Superior temporal gyrus (tissue), 1 donor: ENCODE measurements at regions not wholly inside any gene's neighbourhood (a gene's known extent, or its start where the extent isn't known, plus 50 kb on each side); places are given as distances from the start of the nearest gene placed in this dataset.
A peak's percentile ranks its signal among the peaks of the same experiment; 100 is the strongest.

Source experiments
- DNase-seq: peaks from one replicate; pipeline ENCODE4 v3.0.0-alpha.2; 2016; ENCODE audit errors: extremely low spot score

DNA sequence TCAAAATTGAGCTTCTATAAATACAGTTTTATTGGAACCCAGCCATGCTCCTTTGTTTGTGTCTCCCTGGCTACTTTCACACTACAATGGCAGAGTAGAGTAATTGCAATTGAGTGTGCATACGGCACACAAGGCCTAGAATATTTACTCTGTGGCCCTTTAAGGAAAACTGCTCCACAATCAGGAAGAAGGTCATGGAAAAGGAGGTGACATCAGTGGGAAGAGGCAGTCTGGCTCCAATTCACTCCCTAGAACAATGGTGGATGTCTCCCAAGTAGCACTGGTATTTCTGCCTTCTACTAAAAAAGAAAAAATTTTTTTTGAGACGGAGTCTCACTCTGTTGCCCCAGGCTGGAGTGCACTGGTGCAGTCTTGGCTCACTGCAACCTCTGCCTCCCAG, 51.3 kb downstream of the KRTAP19-8 start:
- DNase-seq, result no peak

DNA sequence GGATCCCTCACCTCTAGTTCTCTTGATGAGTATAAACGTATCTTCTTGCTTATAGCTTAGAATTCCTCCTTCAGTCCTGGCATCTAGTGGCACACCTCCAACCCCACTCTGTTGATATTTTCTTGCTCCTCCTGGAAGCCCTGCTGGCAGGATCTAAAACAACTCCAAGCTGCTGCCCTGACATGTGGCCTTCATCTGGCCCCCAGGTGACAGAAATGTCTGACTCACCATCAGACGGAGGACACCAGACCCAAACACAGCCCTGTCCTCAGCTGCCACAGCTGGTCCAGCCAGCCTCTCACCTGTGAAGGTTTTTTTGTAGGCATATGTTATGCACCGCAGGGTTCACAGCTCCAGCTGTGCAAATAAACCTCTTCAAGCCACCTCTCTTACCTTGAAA, 53.4 kb downstream of the KRTAP19-8 start:
- no peak for DNase-seq

DNA sequence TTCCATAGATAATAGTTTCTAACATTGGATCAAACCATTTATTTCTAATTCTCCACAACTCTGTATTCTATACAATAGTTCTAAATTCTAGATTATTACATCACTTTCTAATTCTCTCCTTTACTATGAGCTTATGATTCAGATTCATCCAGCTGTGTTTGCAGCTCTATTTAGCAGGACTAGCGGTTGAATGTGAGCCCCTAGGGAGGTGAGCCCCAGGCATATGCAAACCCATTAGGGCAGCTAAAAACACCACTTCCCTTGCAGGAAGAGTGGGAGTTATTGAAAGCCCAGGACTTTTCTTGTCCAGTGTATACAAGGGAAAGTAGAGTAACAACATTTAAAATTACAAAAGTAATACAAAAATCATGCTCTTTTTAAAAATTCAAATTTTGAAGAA, 56.9 kb downstream of the KRTAP19-8 start:
- DNase-seq, result no peak

DNA sequence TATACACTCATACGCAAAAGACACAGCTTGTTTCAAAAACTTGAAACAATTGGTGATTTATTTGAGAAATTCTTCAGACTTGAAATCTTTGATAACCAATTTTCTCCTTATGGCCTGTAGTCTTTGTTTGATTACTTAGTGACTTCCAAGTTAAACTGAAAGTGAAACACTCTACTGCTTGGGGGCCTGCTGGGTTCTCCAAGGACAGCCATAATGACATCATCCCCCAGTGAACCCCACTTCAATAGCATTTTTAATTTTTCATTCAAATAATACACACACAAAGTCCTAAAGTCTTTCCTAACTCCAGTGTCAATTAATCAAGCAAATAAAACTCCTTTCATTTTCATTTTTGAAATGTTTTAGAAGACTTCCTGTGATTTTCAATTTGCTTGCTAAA, 59.2 kb downstream of the KRTAP19-8 start:
- no peak for DNase-seq

DNA sequence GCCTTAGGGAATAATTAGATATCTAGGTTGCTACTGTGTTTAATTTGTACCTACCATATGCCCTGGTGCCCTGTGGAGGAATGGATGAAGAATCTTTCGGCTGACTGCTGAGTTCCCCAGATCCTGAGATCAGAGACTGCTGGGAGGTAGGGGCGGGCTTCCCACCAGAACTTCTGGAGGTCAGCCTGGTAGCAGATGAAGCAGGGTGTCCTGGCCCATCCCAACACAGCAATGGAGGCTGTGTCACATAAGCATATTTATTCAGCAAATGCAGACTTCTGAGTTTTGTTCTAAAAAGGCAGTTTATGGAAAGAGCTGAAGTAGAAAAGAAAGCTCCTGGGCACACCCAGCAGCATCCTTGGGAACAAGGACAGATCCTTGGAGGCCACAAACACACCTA, 74.0 kb downstream of the KRTAP19-8 start:
- no peak for DNase-seq

DNA sequence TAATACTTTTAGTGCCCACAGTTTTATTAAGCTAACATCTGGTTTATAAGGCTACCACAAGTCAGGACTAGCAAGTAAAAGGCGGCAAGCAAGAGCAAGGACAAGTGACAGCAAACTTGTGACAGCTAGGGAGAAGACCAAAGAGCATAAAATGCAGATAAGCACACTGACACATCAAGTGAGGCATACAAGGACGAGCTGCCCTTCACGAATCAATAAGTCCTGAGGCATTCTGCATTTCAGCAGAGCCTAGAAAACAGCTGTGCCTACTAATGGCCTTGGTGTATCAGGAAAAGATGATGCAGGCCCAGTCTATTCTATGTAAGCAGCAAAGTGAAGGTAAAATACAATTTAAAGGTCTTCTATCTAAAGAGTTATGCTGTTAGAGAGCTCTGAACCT, 74.8 kb downstream of the KRTAP19-8 start:
- DNase-seq, result no peak

DNA sequence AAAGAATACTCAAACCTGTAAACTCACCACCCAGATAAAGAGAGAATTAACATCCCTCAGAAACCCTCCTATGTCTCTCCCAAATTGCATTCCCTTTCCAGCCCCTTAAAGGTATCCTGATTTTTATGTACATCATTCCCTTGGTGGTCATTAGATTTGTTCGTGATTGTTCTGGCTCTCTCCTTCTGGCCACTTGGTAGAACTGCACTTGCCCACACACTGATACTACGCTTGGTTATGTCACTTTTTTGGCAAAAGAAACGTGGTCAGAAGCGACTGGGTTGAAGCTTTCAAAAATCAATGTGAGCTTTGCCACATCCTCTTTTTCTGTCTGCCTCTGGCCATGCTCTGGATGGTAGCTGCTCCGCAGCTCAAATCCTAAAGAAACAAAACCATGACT, 76.3 kb downstream of the KRTAP19-8 start:
- no peak for DNase-seq

DNA sequence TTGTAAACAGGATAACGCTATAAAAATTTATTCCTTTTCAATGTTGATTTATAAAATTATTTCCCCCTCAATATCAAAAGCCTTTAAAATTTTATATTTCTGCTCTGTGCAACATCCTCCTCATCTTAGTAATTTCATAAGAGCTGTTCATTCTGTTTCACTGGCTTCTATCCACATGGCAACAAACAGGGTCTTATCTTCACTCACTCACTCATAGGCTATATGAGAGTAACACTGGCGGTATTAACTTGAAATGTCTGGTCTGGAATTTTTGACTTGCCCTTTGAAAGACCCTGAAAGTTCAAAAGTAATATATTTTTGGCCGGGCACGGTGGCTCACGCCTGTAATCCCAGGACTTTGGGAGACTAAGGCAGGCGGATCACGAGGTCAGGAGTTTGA, 77.4 kb upstream of the KRTAP11-1 start:
- no peak for DNase-seq

DNA sequence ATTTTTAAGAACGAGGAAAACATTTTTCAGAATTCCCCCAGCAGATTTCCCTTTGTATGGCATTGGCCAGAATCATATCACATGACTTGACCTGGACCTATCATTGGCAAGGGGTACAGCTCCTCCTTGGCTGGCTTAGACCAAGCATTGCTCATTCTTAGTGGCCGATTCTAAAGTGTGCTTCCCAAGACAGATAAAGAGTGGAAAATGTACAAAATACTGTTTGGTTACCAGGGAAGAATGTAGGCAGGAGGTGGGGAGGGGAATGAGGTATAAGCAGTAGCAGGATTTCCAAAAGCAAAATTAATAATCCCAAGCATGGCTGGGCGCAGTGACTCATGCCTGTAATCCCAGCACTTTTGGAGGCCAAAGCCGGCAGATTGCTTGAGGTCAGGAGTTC, 75.6 kb upstream of the KRTAP11-1 start:
- DNase-seq, result no peak

DNA sequence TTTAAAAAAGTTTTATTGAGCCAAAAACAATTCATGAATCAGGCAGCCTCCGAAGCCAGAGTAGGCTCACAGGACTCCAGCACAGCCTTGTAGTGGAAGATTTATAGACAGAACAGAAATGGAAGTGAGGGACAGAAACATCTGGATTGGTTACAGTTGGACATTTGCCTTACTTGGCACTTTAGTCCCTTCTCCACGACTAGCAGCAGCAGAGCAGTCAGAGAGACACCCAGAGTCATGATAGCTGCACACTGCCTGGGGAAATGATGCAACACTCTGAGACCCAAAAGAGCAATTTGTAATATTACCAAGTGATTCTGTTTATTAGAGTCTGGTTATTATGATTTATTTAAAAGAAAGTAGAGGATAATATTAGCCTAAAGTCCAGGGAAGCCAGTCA, 72.2 kb upstream of the KRTAP11-1 start:
- no peak for DNase-seq

DNA sequence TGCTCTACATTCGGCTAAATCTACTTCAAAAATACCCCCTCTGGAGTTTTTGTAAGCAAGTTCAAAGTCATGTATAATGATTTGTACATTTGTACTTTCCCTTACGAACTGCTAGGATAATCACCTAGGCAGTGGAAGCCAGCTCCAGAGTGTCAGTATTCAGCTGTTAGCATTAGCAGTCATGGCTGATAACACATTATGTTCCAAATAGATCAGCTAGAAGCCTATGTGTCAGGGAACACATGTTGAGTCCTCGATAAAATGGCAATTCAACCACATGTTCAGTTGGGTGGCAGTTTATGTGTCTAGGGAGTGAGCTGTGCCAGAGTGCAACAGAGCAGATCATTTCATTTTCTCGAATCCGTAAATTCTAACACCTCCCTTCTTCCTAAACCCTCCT, 65.8 kb upstream of the KRTAP11-1 start:
- no peak for DNase-seq

DNA sequence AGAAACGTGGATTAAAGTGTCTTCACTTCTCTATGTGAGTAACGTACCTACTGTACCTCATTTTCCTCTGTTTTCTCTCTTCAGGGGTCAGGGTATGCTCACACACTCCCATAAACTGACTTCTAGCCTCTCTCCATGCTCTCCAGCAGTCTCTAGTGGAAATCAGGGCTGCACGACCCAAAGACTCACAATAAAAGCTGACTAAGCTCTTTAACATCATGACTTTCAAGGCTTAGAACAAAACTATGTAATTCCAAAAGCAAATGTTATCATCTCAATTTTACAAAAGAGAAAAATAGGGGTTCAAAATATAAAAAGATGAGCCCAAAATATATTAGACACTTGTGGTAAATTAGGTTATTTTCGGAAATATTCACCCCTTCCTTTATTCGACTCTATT, 62.5 kb upstream of the KRTAP11-1 start:
- DNase-seq, result no peak

DNA sequence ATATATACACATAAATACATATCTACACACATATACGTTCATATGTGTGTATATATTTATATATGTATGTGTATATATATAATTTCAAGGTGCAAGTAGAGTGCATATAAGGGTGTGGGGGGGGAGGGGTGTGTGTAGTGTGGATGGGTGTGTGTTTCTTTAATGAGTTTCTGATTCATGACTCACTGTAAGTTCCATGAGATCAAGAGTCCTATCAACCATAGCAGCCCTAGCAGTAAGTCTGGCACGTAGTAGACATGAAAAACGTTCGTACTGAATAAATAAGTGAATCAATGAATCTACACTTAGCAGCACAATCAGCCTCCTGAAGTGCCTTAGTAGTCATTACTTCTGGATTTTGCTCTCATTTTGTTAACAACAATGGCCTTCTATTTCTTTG, 61.9 kb upstream of the KRTAP11-1 start:
- no peak for DNase-seq

DNA sequence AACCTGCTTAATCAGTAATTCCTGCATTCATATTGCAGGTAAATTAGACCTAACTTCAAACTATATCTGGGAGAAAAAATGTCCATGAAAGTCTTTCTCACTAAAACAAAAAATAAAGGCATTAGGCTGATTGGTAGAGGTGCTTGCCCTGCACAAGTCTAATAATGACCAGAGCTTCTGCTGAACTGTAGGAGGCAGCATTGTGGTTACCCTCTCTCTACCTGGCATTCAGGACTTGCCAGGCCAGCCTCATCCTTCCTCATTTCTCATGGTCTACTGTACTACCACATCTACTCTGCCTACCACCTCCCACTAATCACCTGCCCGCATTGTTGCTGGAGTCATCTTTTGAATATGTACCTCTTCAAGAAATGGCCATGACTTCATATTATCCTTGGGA, 60.8 kb upstream of the KRTAP11-1 start:
- no peak for DNase-seq

DNA sequence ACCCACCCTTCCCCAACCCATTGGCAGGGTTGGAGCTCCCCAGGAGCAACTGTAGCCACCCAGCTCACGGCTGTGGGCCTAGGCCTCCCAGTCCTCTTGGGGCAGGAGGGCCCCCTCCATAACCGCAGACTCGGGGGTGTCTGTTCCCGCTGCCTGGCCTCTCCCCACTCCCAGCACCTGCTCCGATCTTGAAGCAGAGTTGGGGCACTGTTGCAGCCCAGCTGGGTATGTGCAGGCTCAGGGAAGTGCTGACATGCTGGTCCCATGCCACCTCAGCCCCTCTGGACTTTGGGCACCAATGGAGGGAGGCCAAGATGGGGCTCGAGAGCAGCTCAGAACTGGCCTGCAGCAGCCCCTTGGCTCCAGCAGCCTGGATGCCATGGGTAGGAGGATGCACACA, 54.8 kb upstream of the KRTAP11-1 start:
- no peak for DNase-seq

DNA sequence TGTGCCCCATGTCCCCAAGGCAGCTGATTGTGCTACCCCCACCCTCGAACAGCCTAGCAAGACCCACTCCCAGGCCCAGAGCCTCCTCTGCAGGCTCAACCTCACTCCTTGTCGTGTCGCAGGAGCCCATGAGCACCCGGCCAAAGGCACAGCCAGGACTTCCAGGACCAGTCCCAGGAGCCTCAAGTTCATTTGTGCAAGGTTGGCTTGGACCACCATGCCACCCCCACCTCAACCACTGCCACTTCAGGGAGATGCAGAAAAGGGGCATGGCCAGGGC, 54.4 kb upstream of the KRTAP11-1 start:
- no peak for DNase-seq

DNA sequence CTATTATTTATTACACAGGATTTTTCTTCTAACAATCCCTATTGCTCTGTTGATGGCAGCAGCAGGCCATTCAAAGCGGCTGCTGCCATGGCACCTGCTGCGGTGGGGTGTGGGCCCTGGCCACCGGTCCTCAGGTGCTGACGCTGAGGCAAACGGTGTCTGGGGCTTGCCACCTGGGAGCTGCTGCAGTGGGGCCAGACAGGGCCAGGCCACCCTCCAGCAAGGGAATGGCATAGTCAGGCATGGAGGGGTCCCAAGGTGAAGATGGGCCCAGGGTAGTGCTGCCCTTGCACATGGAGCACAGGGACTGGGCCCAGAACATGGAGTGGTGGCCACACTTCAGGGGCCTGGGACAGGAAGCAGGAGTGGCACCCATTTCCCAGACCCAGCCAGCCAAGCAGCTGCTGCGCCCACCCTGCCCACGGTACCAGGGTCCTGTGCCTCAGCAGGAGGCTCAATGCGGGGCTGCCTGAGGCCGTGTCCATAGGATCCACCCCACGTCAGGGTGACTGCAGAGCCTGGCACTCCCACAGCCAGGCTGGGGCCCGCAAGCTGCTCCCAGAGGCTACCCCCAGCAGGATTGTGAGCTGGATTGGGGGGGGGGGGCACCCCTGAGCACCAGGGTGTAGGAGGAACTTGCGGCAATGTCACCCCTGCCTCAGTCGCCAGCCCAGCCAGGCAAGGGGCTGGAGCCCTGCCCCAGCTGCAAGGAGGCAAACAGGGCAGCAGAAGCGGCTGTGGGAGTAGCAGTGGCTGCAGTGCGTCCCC, 53.9 kb upstream of the KRTAP11-1 start:
- DNase-seq, result no peak

DNA sequence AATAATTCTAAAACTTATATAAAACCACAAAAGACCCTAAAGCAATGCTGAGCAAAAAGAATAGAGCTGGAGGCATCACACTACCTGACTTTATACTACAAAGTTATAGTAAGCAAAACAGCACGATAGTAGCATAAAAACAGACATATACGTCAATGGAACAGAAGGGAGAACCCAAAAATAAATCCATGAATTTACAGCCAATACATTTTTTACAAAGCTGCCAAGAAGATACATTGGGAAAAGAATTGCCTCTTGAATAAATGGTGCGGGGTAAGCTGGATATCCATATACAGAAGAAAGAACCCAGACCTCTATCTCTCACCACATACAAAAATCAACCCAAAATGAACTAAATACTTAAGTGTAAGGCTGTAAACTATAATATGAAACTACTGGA, 51.3 kb upstream of the KRTAP11-1 start:
- DNase-seq, result peak; percentile 16
